NCI-H69 (cell line): ENCODE measurements at regions not wholly inside any gene's neighbourhood (a gene's known extent, or its start where the extent isn't known, plus 50 kb on each side); places are given as distances from the start of the nearest gene placed in this dataset.

Source experiments
- DNase-seq: peaks from one replicate; lab custom pipeline; 2025; lab: John Stamatoyannopoulos, UW

GRCh38 chr4:96097693-96098092 is 257.8 kb downstream of the PDHA2 start:
- DNase-seq: no peak

GRCh38 chr4:96099031-96099430 is 259.1 kb downstream of the PDHA2 start:
- DNase-seq: no peak

- DNase-seq: no peak
Measured at GRCh38 chr4:96102541-96103026, 262.7 kb downstream of the PDHA2 start.

DNA sequence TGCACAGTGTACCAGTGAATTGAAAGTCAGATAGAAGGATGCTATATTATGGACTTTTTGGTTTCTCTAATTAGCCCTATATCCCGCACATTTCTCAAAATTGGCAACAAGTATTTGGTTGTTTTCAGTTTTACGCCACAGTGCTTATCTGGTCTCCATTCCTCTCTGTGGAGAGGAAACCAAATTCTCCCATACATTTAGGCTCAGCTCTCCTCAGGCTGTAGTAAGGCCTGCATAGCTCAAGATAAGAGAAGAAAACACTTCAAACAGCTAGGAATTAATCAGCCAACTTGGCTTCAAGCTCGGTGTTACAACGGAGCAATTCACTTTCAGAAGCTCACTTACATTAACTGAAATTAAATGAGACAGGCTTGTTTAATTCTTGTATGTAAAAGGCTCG is 263.2 kb downstream of the PDHA2 start:
- DNase-seq: no peak

DNA sequence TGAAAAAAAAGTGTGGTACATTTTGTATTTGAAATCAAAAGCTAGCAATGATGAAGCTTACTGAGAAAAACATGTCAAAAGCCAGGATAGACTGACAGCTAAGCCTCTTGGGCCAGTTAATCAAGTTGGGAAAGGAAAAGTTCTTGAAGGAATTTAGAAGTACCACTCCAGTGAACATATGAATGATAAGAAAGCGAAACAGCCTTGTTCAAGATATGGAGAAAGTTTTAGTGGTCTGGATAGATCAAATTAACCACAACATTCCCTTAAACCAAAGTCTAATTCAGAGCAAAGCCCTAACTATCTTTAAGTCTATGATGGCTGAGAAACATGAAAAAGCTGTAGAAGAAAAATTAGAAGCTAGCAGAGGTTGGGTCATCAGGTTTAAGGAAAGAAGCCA is 268.3 kb downstream of the PDHA2 start:
- DNase-seq: no peak

GRCh38 chr4:96112631-96113030 is 272.7 kb downstream of the PDHA2 start:
- DNase-seq: no peak

GRCh38 chr4:96120206-96120605 is 280.3 kb downstream of the PDHA2 start:
- no peak for DNase-seq

DNA sequence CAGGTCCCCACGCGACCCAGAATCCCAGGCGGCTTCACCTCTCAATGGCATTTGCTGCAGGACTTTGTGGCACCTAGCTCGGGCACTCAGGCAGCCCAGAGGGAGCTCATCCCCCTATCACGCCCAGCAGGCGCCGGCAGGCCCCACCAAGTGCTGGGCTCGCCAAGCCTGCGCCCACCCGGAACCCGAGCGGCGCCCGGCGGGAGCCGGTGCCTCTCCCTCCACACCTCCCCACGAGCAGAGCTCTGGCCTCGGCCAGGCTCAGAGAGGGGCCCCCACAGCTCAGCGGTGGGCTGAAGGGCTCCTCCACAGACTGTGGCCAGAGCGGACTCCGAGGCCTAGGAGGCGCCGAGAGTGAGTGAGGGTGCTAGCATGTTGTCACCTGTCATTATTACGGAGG is 286.3 kb downstream of the PDHA2 start:
- DNase-seq: no peak

DNA sequence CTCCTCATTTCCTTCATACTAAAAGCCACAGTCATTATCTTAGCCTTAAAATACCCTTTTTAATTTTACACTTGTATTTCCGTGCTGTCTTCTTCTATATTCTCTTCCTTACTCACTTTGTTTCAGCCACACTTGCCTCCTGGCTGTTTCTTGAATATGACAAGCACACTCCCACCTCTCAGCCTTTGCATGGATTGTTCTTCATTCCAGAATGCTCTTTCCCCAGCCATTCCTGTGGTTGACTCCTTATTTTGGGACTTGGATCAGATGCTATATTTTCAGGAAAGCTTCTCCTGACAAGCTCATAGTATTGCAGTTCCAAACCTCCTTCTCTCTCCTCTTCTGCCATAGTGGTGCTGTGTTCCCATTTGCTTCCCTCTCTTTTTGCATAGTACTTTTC is 291.3 kb downstream of the PDHA2 start:
- no peak for DNase-seq

DNA sequence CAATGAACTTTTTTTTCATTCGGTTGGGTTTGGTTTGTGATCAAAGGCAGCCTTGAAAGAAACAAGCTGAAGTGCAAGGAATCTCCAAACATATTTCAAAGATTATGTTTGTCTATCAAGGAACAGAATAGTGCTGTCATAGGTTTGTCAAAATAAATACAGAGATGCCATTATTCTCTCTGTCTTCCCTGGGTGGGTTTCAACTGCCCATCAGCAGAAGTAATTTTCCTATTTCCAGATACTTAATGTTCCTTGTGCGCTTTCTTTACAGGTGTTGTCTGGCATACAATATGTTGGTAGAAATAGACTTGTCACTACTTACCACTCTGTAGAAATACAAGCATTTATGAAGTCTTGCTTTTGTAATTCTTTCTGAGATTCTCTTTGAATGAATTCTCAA is 294.9 kb downstream of the PDHA2 start:
- DNase-seq: no peak

GRCh38 chr4:96136056-96136455 is 296.2 kb downstream of the PDHA2 start:
- no peak for DNase-seq

DNA sequence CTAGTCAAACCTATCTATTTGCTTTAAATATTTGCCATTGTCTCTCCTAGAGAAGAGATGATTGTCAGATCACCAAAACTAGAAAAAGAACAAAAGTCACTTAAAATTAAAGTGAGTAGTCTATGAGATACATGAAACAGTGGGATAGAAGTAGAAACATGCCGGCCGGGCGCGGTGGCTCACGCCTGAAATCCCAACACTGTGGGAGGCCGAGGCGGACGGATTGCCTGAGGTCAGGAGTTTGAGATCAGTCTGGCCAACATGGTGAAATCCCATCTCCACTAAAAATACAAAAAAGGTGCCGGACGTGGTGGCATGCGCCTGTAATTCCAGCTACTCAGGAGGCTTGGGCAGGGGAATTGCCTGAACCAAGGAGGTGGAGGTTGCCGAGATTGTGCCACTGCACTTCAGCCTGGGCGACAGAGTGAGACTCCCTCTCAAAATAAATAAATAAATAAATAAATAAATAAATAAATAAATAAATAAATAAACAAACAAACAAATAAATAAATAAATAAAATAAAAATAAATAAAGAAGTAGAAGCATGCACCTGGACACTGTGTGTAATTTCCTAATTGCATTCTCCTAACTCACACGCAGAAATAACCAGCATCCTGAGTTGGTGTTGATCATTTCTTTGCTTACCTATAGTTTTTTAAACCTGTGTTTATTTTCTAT is 299.5 kb downstream of the PDHA2 start:
- no peak for DNase-seq

DNA sequence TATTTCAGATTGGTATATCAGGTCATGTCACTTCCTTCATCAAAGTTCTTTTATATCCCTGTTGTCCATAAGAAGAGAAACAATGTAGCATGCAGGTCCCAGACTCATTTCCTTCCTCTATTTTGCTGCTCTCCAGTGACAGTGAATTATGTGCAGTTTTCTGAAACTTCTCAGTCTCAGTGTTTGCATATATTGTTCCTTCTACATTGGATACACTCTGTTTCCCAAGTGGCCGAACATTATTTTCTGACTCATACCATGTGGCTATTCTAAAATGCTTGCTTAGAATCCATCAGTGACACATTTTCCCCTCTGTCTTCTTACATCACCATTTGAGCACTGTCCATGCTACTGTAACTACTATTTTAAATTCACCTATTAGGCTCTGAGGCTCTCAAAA is 305.7 kb downstream of the PDHA2 start:
- no peak for DNase-seq

DNA sequence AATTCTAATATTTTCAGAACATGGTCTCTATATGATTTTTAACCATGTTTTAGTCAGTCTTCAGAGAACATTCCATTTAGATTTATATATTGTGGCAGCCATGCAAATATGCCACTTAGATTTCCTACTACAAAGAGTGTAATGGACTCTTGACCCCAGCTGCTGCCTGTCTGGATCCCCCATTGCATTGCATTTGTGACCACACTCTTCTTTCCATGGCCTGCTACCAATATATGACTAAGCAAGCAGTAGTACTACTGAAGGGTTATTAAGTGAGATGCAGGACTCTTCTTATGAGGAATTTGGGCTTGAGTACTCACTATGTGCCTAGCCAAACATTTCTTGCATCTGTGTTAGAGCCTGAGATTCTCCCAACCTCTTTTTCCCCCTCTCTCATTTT is 306.8 kb downstream of the PDHA2 start:
- DNase-seq: no peak

DNA sequence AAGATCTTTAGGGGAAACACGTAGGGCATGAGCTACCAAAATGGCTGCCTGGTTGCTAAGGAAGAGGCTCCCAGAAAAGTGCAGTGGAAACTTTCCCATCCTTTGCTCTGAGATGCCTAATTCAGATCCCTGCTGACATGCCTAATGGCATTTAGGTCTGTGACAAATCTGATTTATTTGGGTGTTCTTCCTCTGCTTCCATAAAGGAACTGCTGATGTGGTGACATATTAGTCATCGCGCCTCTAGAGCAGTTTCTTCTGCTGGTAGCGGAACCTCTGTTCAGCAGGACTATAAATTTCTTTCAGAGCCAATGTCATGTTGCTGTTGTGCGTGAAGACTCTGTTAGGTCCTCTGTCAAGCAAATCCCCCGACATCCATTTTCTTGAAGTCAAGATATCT is 310.0 kb downstream of the PDHA2 start:
- DNase-seq: no peak

DNA sequence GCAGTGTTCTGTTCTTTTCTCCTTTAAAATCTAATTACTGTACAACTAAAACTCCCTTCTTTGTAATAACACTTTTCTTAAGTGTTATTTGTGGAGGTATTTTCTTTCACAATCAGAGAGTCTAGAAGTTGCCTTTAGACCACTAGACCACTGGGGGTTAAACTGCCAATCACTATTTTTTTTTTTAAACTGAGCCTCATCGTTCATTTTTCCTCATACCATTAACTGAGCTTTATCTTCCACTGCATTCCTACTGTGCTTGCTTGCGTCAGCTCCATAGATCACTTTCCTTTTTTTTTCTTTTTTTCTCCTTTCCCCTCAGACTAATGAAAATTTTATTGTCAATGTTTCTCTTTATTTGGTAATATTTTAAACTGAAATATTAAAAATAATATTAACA is 310.6 kb downstream of the PDHA2 start:
- no peak for DNase-seq

DNA sequence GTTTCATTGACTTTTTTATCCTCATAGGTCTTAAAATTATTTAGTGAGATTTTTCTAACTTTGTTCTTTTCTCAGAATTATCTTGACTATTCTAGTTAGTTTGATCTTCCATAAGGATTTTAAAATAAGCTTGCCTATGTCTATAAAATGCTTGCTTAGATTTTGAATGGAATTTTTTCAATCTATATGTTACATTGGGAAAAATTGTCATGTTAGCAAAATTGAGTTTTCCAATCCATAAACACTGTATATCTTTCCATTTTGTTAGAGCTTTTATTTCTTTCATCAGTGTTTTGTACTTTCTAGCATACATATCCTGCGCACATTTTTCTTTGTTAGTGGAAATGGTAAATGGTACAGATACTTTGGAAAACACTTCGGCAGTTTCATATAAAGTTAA is 312.9 kb downstream of the PDHA2 start:
- DNase-seq: no peak

DNA sequence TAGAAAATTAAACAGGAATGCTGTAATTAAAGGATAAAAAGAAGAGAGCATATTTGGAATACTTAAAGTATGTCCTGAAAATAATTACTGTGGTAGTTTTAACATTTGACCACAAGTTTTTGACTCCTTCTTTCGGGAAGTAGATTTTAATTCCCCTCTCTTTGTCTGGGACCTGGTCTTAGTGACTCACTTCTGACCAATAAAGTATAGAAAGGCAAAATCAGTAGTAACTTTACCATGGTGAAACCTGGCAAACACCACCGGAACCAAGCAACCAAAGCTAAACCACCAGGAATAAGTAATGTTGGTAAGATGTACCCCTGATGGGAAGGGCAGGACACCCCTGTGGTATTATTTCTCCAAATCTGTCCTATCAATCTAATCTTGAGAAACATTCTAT is 314.8 kb downstream of the PDHA2 start:
- no peak for DNase-seq

- no peak for DNase-seq
Measured at GRCh38 chr4:96162636-96163035, 322.7 kb downstream of the PDHA2 start.

- no peak for DNase-seq
Measured at GRCh38 chr4:96164814-96165351, 325.0 kb downstream of the PDHA2 start.

DNA sequence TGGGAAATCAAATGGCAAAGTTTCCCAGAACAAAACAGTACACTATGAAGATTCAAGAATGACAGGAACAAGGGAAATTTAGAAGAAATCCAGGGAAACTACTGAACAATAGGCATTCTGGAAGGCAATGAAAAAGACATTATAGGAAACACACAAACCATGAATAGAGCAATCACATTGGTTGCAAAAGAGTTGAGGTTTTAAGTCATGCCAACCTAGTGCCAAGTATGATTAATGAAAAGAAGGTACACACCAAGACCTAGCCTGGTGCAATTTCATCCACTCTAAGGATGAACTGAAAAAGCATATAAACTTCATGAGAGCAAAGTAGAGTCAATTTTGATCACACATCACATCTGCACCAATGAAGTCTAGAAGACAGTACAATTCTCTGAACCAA is 326.9 kb downstream of the PDHA2 start:
- no peak for DNase-seq

GRCh38 chr4:96170198-96170597 is 330.3 kb downstream of the PDHA2 start:
- DNase-seq: no peak

DNA sequence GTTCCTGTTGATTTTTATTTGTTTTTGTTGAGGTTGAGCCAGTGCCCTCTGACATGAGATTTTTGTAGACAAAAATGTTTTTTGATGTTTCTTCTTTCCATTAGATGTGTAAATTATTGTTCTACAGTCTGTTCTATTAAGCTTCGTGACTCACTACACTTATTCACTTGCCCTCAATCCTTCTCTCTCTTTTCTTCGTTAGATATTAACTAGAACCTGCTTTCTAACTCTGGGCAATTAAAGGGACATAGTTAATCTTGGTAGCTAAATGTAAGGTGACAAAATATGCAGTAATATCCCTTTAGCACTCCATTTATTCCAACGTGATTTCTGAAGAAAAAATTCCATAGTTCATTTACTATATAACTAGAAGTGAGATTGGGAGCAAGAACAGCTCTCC is 333.9 kb downstream of the PDHA2 start:
- no peak for DNase-seq

- no peak for DNase-seq
Measured at GRCh38 chr4:96175871-96176270, 336.0 kb downstream of the PDHA2 start.
